HL-60 (cell line): ENCODE measurements at regions not wholly inside any gene's neighbourhood (a gene's known extent, or its start where the extent isn't known, plus 50 kb on each side); places are given as distances from the start of the nearest gene placed in this dataset.

Experiments used
- DNase-seq, 2 experiments: peaks; one replicate each; pipeline ENCODE4 v3.0.0-alpha.2; 2010 to 2020; ENCODE audit warnings: low read depth in 1 of 2, low spot score in 1 of 2
- H3K27ac ChIP-seq: fragments of 250-450 bp; sonication (Bioruptor Pico); replicated peaks from 2 replicates; pipeline ENCODE4 v1.5.1; 2020; ENCODE audit warnings: mild to moderate bottlenecking, moderate library complexity
- H3K27me3 ChIP-seq: fragments of 250-450 bp; sonication (Bioruptor Pico); 2 replicates; pipeline ENCODE4 v1.5.1; 2021; ENCODE audit warnings: mild to moderate bottlenecking, moderate library complexity; ENCODE audit not compliant: insufficient read depth, poor library complexity, severe bottlenecking
- H3K4me3 ChIP-seq: replicated peaks from 2 replicates; pipeline ENCODE4 v1.5.1; 2011; ENCODE audit warnings: mild to moderate bottlenecking, control low read depth, low read length; ENCODE audit not compliant: insufficient read depth
- GABPA ChIP-seq: IDR thresholded peaks from 2 replicates; pipeline ENCODE4 v1.6.1; 2012; ENCODE audit warnings: low read depth
- POLR2AphosphoS5 ChIP-seq: IDR thresholded peaks from 2 replicates; pipeline ENCODE4 v1.6.1; 2012; ENCODE audit warnings: low read depth
- SPI1 ChIP-seq: IDR thresholded peaks from 2 replicates; pipeline ENCODE4 v1.6.1; 2012; ENCODE audit warnings: low read depth, mild to moderate bottlenecking, borderline replicate concordance
- TF ChIP-seq, protein P1 (sequence below): IDR thresholded peaks from one replicate; pipeline ENCODE4 v1.5.1; 2011; ENCODE audit warnings: low read length, control low read depth, inconsistent platforms; ENCODE audit not compliant: insufficient read depth
- TF ChIP-seq, protein P2 (sequence below): IDR thresholded peaks from 2 replicates; pipeline ENCODE4 v1.6.1; 2012; ENCODE audit warnings: low read depth; ENCODE audit not compliant: insufficient replicate concordance

DNA sequence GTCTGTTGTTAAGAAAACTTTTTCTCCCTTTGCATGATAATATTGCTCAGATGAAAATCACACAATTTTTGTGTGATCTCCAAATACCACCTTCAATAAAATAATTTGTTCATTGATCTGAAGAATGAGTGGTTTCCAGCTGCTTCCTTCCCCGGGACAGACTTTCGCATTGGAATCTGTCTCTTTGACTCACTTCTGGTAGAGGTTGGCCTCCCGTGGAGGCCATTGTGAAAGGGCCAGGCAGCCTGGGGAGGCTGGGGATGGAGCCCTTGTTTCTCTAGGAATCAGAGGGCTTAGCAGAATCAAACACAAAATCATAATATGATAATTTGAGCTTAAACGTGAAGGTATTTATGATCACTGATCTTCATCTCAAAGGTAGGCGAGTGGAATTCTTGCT is 135.0 kb upstream of the ZNF536 start:
- no peak for DNase-seq

DNA sequence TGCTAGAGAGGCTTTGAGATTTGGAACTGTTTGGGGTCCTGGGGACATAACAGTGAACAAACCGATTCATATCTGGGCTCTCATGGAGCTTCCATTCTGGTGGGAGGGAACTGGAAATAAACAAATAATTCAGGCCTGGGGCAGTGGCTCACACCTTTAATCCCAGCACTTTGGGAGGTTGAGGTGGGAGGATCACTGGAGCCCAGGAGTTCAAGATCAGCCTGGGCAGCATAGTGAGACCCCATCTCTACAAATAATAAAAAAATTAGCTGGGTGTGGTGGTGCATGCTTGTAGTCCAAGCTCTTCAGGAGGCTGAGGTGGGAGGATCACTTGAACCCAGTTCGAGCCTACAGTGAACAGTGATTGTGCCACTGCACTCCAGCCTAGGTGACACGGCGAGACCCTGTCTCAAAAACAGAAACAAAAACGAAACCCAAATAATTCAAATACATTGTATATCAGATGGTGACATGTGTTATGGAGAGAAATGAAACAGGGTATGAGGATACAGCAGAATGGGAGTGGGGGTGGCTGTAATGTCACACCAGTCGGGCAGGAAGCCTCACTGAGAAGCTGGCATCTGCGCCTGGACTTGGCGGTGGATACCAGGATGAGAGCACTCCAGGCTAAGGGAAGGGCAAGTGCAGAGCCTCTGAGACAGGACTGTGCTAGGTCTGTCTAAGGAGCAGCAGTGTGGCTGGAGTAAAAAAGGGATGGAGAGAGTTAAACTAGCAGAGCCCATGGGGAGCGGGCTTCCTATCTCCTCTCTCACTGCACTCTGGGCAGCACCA is 131.1 kb upstream of the ZNF536 start:
- no peak for TF ChIP-seq SPI1
- Histone ChIP-seq H3K27me3 (peaks cover under 1% of the 10 kb centered on the region), H3K27ac (no peak overlapping the region), H3K4me3 (no peak overlapping the region)
- no peak for DNase-seq

More for the DNA sequence above, 135.0 kb upstream of the ZNF536 start:
- H3K4me3 ChIP-seq: no peak overlapping the region
- TF ChIP-seq, protein P1, sequence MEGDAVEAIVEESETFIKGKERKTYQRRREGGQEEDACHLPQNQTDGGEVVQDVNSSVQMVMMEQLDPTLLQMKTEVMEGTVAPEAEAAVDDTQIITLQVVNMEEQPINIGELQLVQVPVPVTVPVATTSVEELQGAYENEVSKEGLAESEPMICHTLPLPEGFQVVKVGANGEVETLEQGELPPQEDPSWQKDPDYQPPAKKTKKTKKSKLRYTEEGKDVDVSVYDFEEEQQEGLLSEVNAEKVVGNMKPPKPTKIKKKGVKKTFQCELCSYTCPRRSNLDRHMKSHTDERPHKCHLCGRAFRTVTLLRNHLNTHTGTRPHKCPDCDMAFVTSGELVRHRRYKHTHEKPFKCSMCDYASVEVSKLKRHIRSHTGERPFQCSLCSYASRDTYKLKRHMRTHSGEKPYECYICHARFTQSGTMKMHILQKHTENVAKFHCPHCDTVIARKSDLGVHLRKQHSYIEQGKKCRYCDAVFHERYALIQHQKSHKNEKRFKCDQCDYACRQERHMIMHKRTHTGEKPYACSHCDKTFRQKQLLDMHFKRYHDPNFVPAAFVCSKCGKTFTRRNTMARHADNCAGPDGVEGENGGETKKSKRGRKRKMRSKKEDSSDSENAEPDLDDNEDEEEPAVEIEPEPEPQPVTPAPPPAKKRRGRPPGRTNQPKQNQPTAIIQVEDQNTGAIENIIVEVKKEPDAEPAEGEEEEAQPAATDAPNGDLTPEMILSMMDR: no peak
- TF ChIP-seq GABPA (no peak), POLR2AphosphoS5 (no peak), SPI1 (no peak)
- TF ChIP-seq, protein P2, sequence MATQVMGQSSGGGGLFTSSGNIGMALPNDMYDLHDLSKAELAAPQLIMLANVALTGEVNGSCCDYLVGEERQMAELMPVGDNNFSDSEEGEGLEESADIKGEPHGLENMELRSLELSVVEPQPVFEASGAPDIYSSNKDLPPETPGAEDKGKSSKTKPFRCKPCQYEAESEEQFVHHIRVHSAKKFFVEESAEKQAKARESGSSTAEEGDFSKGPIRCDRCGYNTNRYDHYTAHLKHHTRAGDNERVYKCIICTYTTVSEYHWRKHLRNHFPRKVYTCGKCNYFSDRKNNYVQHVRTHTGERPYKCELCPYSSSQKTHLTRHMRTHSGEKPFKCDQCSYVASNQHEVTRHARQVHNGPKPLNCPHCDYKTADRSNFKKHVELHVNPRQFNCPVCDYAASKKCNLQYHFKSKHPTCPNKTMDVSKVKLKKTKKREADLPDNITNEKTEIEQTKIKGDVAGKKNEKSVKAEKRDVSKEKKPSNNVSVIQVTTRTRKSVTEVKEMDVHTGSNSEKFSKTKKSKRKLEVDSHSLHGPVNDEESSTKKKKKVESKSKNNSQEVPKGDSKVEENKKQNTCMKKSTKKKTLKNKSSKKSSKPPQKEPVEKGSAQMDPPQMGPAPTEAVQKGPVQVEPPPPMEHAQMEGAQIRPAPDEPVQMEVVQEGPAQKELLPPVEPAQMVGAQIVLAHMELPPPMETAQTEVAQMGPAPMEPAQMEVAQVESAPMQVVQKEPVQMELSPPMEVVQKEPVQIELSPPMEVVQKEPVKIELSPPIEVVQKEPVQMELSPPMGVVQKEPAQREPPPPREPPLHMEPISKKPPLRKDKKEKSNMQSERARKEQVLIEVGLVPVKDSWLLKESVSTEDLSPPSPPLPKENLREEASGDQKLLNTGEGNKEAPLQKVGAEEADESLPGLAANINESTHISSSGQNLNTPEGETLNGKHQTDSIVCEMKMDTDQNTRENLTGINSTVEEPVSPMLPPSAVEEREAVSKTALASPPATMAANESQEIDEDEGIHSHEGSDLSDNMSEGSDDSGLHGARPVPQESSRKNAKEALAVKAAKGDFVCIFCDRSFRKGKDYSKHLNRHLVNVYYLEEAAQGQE: no peak
- peaks cover 6% of the 10 kb centered on the region for H3K27me3 ChIP-seq
- no peak overlapping the region for H3K27ac ChIP-seq

DNA sequence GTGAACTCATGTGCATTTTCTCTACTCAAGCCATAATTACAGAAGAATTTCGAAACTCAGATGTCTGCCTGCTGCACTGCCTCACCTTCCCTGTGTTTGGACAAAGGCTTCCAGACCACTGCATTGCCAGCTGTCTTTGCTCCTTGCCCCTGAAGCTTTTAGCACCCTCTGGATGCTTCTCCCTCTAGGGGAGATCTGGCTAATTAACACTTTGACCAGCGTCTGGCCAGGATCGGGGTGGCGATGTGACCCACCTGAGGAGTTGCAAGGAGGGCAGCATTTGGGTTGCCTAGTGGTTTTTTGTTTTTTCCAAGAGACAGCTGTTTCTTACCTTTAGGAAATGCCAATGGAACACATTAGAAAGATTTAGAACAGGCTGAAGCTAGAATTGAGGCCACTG is 127.7 kb upstream of the ZNF536 start:
- TF ChIP-seq SPI1 (no peak), GABPA (no peak)
- TF ChIP-seq, protein P1: no peak
- TF ChIP-seq, protein P2: no peak
- Histone ChIP-seq H3K27ac (no peak overlapping the region), H3K27me3 (no peaks in the 10 kb centered on the region), H3K4me3 (no peak overlapping the region)
- DNase-seq: no peak

DNA sequence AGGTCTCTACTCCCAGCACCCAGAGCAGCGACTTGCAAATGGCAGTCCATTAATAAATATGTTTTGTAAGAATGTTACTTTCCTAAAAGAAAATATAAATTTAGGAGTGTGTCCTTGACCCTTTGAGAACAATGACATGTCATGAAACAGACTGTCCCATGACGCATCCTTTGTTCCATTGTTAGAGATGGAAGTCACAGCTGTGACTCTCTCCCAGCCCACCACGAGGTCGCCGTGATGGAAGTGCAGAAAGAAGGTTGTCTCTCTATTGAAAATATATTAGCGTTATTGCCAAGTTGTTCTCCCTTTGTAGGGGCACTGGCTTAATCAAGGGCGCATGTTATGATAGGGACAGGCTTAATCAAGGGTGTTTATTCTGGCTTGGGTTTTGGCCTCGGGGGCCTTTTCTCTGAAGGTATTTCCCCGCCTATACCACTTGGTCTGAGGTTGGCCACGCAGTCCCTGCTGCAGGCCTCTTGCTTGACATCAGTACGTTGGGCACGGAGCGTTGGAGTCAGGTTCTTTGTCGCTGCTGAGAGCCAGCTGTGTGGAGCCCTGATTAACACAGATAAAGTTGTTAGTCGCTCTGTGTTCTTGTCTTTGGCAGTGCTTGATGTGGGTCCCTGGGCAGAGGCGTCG is 126.7 kb upstream of the ZNF536 start:
- Histone ChIP-seq H3K4me3 (no peak overlapping the region), H3K27me3 (no peaks in the 10 kb centered on the region), H3K27ac (no peak overlapping the region)
- TF ChIP-seq SPI1 (no peak), POLR2AphosphoS5 (no peak), GABPA (no peak)
- TF ChIP-seq, protein P2: no peak
- TF ChIP-seq, protein P1: no peak
- DNase-seq: no peak
